ENCODE measurements at regions not wholly inside any gene's neighbourhood (a gene's known extent, or its start where the extent isn't known, plus 50 kb on each side); places are given as distances from the start of the nearest gene placed in this dataset.
"Not testable (repeated sequence)": the region's sequence is repeated elsewhere in the genome, so short reads cannot be mapped to it uniquely, and the experiment has no call there.

DNA sequence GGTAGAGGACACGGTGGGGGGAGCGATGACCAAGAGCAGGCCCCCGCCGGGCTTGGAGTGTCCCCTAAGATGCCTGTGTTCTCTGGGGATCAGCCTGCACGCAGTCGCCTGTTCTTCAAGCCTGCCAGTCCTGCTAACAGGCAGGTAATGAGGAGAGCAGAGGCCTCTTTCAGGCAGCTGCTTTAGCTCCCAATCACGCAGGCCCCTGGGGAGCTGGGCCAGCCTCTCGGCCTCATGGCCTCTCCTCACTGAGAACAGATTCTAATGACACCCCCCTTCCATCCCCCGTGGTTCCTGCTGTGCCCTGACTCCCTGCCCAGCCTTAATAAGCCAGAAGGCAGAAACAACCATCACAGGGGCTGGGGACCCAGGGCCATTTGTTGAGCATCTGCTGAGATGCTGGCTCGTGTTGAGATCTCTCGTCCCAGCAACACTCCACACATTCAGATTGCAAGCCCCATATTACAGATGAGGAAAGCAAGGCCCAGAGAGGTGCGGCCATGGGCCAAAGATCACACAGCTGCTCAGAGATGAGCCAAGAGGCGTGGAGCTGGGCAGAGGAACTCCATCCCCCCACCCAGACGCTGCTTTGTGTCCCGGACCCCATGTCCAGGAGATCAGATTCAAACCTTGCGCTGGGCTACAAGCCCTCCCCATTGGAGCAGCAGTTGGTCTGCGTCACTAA is 71.6 kb upstream of the CASZ1 start:
- no peak for DNase-seq (ENCODE audit: low spot score)

- no peak for DNase-seq (ENCODE audit: low spot score)
Measured at GRCh38 chr1:10868599-10868965, 72.1 kb upstream of the CASZ1 start.

DNA sequence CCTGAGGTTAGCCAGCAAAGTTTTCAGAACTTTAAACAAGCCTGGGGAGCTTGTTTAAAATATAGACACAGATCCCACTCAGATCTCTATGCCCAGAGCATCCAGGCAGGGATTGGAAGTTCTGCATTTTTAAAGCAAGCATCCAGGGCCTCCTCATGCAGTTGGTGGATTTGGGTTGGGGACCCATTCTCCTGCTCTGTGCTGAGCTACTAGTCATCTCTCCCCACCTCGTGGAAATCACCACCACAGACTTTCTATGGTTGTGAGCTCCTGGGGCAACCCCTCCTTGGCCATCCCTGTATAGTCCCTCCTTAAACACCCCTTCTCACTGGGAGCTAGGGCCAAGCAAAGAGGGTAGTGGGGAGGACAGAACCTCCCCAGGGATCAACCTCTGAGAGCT is 73.5 kb upstream of the CASZ1 start:
- no peak for DNase-seq (ENCODE audit: low spot score)

DNA sequence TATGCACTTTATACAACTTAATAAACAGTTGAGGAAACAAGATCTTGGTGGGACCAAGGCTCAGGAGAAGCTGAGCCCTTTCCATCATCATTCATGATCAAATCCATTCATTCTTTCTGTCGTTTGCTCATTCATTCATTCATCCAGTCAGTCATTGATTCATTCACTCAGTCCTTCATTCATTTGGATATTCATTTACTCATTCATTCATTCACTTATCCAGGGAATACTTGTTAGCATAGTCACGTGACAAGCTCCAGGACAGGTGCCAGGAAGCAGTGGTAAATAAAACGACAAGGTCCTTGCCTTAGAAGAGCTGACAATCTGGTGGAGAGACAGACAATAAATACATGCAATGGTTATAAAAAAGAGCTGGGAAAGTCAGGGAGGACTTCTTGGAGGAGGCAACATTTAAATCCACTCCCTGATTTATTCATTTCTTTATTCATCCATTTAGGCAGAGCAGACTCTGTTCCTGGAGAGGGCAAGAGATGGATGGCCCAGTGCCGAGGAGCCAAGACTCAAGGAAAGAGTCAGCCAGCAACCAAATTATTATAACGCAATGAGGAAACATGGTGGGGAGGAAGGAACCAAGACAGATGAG is 74.1 kb upstream of the CASZ1 start:
- DNase-seq (ENCODE audit: low spot score): no peak

- no peak for DNase-seq (ENCODE audit: low spot score)
Measured at GRCh38 chr1:10873189-10873588, 76.7 kb upstream of the CASZ1 start.

DNA sequence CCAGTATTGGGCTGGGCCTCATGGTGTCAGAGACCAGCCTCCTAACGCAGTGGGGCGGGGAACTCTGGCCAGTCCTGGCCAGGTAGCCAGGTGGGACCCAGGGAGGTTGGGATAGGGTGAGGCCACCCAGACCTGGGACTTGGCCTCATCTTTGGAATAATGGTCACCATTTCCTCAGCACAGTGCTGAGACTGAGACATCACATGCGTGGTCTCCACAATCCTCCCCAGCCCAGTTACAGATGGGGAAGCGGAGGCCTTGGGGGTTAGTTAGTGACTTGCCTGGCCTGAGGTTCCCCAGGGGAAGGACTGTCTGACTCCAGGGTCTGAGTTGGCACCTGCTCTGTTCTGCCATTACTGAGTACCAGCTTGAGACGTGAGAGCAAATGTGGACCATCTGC is 77.9 kb upstream of the CASZ1 start:
- no peak for DNase-seq (ENCODE audit: low spot score)

DNA sequence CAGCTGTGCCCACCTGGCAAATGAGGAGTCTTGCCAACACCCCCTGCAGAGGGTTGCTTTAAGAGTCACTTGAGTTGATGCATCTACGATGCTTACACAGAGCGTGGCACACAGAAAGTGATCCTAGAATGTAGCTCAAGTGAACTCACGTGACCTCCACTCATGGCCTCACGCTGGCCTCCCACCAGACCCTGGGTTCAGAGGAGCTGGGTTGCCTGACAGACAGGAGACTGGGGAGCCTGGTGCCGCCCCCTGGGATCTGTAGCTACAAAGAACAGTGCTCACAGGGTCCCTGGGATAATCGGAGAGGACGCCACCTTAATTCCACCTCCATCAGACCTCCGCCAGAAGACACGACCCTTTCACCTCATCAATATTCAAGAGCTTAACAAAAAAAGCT is 81.4 kb upstream of the CASZ1 start:
- no peak for DNase-seq (ENCODE audit: low spot score)

DNA sequence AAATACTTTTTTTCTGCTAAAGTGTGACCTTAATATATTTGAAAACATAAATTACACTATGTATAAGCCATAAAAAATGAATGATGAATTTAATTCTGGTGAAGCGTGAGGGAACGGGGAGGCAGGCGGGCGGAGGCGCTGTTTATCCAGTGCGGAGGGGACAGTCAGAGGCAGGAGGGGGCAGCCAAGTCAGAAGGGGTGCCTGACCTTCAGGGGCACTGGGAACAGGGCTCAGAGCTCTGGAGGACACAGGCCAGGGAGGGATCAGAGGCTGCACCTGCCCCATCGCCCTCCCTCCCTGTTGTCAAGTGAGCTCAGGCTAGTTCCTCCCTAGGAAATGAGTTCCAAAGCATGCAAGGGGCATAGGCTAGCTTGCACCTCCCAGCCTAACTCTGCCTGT is 82.0 kb upstream of the CASZ1 start:
- no peak for DNase-seq (ENCODE audit: low spot score)

GRCh38 chr1:10880063-10880462 is 83.6 kb upstream of the CASZ1 start:
- no peak for DNase-seq (ENCODE audit: low spot score)

- no peak for DNase-seq (ENCODE audit: low spot score)
Measured at GRCh38 chr1:10881046-10881445, 84.6 kb upstream of the CASZ1 start.

GRCh38 chr1:10882069-10882468 is 85.6 kb upstream of the CASZ1 start:
- DNase-seq (ENCODE audit: low spot score): no peak

DNA sequence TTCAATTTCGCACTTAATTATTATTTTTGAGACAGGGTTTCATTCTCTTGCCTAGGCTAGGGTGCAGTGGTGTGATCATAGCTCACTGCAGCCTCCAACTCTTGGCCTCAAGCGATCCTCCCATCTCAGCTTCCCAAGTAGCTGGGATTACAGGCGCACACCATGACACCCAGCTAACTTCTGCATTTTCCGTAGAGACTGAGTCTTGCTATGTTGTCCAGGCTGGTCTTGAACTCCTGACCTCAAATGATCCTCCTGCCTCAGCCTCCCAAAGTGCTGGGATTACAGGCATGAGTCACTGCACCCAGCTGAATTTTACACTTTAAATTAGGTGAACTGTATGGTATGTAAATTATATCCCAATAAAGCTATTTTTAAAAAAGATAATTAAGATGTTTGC is 90.6 kb upstream of the CASZ1 start:
- not testable (repeated sequence) for DNase-seq (ENCODE audit: low spot score)

- no peak for DNase-seq (ENCODE audit: low spot score)
Measured at GRCh38 chr1:10888291-10888690, 91.8 kb upstream of the CASZ1 start.

- DNase-seq (ENCODE audit: low spot score): no peak
Measured at GRCh38 chr1:10888791-10889649, 92.6 kb upstream of the CASZ1 start.

- DNase-seq (ENCODE audit: low spot score): no peak
Measured at GRCh38 chr1:10889650-10890353, 93.4 kb upstream of the CASZ1 start.

DNA sequence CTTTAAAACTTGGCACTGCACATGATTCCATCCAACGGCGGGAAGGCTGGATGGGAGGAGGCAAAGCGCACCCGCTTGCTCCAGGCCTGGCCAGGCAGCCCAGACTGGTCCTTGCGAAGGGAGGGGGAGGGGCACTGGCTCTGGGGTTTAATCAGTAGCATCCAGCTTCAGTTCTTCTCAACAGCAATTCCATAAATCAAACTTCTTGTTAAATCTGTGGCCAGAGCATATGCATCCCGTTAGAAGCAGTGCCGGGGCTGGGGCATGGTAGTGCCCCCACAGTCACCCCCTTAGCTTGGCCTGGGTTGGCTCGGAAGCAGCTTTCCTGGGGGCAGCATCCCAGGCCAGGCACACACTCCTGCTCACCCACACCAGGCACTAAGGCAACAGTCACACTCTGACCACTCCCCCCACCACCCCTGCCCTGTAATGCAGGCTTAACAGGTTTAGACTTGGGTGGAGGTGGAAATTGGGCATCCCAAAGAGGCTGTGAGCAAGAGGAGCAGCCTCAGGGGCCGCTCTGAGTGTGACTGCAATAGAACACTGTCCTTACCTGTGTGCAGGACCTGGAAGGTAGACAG is 94.1 kb upstream of the CASZ1 start:
- DNase-seq (ENCODE audit: low spot score): no peak

DNA sequence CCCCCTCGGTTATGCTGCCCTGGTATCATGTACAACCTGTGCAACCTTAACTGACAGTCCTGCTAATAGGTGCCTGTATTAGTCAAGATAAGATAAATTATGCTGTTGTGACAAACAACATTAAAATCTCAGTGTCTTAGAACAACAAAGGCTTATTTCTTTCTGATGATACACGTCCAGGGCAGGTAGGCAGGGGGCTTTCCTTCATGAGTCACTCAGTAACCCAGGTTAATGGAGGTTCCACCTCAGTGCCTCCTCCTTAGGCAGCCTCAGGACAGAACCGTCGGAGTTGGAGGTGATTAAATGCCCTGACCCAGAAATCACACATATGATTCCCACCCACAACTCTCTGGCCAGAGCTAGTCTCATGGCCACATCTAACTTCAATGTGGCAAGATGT is 94.6 kb upstream of the CASZ1 start:
- DNase-seq (ENCODE audit: low spot score): no peak

- no peak for DNase-seq (ENCODE audit: low spot score)
Measured at GRCh38 chr1:10892138-10893065, 96.0 kb upstream of the CASZ1 start.

DNA sequence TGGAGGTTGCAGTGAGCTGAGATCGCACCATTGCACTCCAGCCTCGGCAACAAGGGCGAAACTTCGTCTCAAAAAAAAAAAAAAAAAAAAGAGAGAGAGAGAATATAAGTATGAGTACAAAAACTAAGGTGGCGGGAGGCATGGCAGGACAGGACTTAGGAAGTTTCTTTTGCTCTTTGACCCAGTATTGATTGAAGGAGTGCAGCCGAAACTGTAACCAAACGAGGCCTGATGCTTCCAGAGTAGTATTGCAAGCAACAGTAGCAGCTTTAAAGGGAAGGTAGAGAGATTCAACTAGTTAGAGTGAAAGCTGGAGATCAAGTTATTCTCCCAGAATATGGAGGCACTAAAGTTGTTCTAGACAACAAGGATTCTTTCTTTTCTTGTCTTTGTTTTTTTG is 99.2 kb upstream of the CASZ1 start:
- DNase-seq (ENCODE audit: low spot score): no peak

DNA sequence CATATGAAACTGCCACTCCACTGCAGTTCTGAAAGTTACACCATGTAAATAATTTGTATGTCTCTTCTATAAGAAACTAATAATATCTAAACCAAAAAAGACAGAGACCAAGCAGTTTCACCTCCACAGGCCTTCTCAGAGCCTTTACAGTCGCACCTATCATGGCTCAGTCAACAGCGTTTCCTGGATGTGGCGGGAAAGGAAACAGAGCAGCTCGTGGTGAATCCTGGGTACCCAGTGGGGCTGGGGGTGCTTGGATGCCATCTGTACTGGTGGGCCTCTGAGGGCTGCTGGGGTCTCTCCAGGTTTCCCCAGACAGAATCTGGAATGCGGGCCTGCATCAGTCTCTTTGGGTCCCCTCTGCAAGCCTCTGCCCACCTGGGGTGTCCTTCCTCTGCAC is 100.2 kb upstream of the CASZ1 start:
- DNase-seq (ENCODE audit: low spot score): no peak

GRCh38 chr1:10897321-10897980 is 101.0 kb upstream of the CASZ1 start:
- no peak for DNase-seq (ENCODE audit: low spot score)
